Right lobe of liver (tissue), 4 donors: ENCODE measurements at regions not wholly inside any gene's neighbourhood (a gene's known extent, or its start where the extent isn't known, plus 50 kb on each side); places are given as distances from the start of the nearest gene placed in this dataset.

Experiments
- CTCF ChIP-seq, 4 donors: fragments of 200-600 bp in 3 of 4; fragments of 450-650 bp in 1 of 4; IDR thresholded peaks; one replicate each; pipeline versions ENCODE4 v1.5.1 to v1.8.0; 2016 to 2022; ENCODE audit warnings: antibody characterized with exemption in 4 of 4, mild to moderate bottlenecking in 2 of 4
- POLR2A ChIP-seq: fragments of 450-650 bp; IDR thresholded peaks from one replicate; pipeline ENCODE4 v1.6.1; 2017; ENCODE audit warnings: antibody characterized with exemption, mild to moderate bottlenecking
- donor health status: DM: no; HTN: no; CAD: no.
- donor health status: DM: no; HTN: no; CAD: no.
- donor health status: DM: no; HTN: yes; CAD: no.

- no peak for TF ChIP-seq CTCF (IDR thresholded peaks at IDR 0.05)
- TF ChIP-seq POLR2A: no peak
These were observed 191.0 kb downstream of the IRX2 start for GRCh38 chr5:2560435-2560834.
